DMS53 treated with DMSO at 0.1 percent for 48 hours (cell line): ENCODE measurements at regions not wholly inside any gene's neighbourhood (a gene's known extent, or its start where the extent isn't known, plus 50 kb on each side); places are given as distances from the start of the nearest gene placed in this dataset.

ENCODE experiments used
- DNase-seq: peaks from one replicate; lab custom pipeline; 2025; ENCODE audit not compliant: unreplicated experiment; lab: John Stamatoyannopoulos, UW

- DNase-seq: peak; percentile 72
These were observed 1778.2 kb upstream of the PCDH10 start for GRCh38 chr4:131370846-131371245.

- no peak for DNase-seq
These were observed 1768.0 kb upstream of the PCDH10 start for GRCh38 chr4:131381055-131381454.

GRCh38 chr4:131382839-131383238 is 1766.3 kb upstream of the PCDH10 start:
- DNase-seq: no peak

- DNase-seq: no peak
These were observed 1760.8 kb upstream of the PCDH10 start for GRCh38 chr4:131388277-131388676.

GRCh38 chr4:131408102-131408501 is 1741.0 kb upstream of the PCDH10 start:
- DNase-seq: no peak

GRCh38 chr4:131411393-131411792 is 1737.7 kb upstream of the PCDH10 start:
- DNase-seq: no peak

- DNase-seq: no peak
These were observed 1729.9 kb upstream of the PCDH10 start for GRCh38 chr4:131419147-131419546.

GRCh38 chr4:131426023-131426758 is 1722.9 kb upstream of the PCDH10 start:
- DNase-seq: no peak

GRCh38 chr4:131427000-131427399 is 1722.1 kb upstream of the PCDH10 start:
- no peak for DNase-seq

GRCh38 chr4:131430302-131430701 is 1718.8 kb upstream of the PCDH10 start:
- peak; percentile 16 for DNase-seq

GRCh38 chr4:131441004-131441688 is 1707.9 kb upstream of the PCDH10 start:
- no peak for DNase-seq

GRCh38 chr4:131447883-131448282 is 1701.2 kb upstream of the PCDH10 start:
- DNase-seq: no peak

GRCh38 chr4:131450572-131451209 is 1698.4 kb upstream of the PCDH10 start:
- no peak for DNase-seq

- no peak for DNase-seq
These were observed 1689.5 kb upstream of the PCDH10 start for GRCh38 chr4:131459430-131460101.

- DNase-seq: no peak
These were observed 1678.7 kb upstream of the PCDH10 start for GRCh38 chr4:131470360-131470759.

GRCh38 chr4:131488772-131489171 is 1660.3 kb upstream of the PCDH10 start:
- no peak for DNase-seq

GRCh38 chr4:131496211-131496610 is 1652.9 kb upstream of the PCDH10 start:
- DNase-seq: peak; percentile 6

- DNase-seq: no peak
These were observed 1649.8 kb upstream of the PCDH10 start for GRCh38 chr4:131499141-131499873.

- no peak for DNase-seq
These were observed 1639.6 kb upstream of the PCDH10 start for GRCh38 chr4:131509521-131509920.

- no peak for DNase-seq
These were observed 1622.4 kb upstream of the PCDH10 start for GRCh38 chr4:131526686-131527085.

GRCh38 chr4:131531087-131531486 is 1618.0 kb upstream of the PCDH10 start:
- no peak for DNase-seq
